SIG-M5 treated with dmso at 0.1 percent for 504 hours (cell line): ENCODE measurements at regions not wholly inside any gene's neighbourhood (a gene's known extent, or its start where the extent isn't known, plus 50 kb on each side); places are given as distances from the start of the nearest gene placed in this dataset.
A peak's percentile ranks its signal among the peaks of the same experiment; 100 is the strongest.

Experiments
- DNase-seq: peaks from one replicate; lab custom pipeline; 2025; ENCODE audit not compliant: unreplicated experiment; lab: John Stamatoyannopoulos, UW

- peak; percentile 5 for DNase-seq
Measured at GRCh38 chr18:57243624-57244179, 96.8 kb downstream of the BOD1L2 start.

- peak; percentile 4 for DNase-seq
Measured at GRCh38 chr18:57249179-57249578, 102.3 kb downstream of the BOD1L2 start.

GRCh38 chr18:57249883-57250282 is 102.5 kb upstream of the ST8SIA3 start:
- no peak for DNase-seq

GRCh38 chr18:57251747-57252146 is 100.6 kb upstream of the ST8SIA3 start:
- no peak for DNase-seq

GRCh38 chr18:57253903-57254302 is 98.5 kb upstream of the ST8SIA3 start:
- no peak for DNase-seq

- DNase-seq, result no peak
Measured at GRCh38 chr18:57258131-57258777, 94.1 kb upstream of the ST8SIA3 start.

GRCh38 chr18:57267368-57267925 is 84.9 kb upstream of the ST8SIA3 start:
- DNase-seq, result no peak

GRCh38 chr18:57269756-57270155 is 82.6 kb upstream of the ST8SIA3 start:
- no peak for DNase-seq

GRCh38 chr18:57270156-57270555 is 82.2 kb upstream of the ST8SIA3 start:
- DNase-seq, result no peak

- DNase-seq, result no peak
Measured at GRCh38 chr18:57273194-57273593, 79.2 kb upstream of the ST8SIA3 start.

GRCh38 chr18:57275111-57275510 is 77.2 kb upstream of the ST8SIA3 start:
- no peak for DNase-seq

GRCh38 chr18:57276829-57277228 is 75.5 kb upstream of the ST8SIA3 start:
- no peak for DNase-seq

- no peak for DNase-seq
Measured at GRCh38 chr18:57278933-57279332, 73.4 kb upstream of the ST8SIA3 start.

- no peak for DNase-seq
Measured at GRCh38 chr18:57281519-57281918, 70.8 kb upstream of the ST8SIA3 start.

- no peak for DNase-seq
Measured at GRCh38 chr18:57286949-57287348, 65.4 kb upstream of the ST8SIA3 start.

- no peak for DNase-seq
Measured at GRCh38 chr18:57287766-57288165, 64.6 kb upstream of the ST8SIA3 start.

- DNase-seq, result no peak
Measured at GRCh38 chr18:57294547-57294946, 57.8 kb upstream of the ST8SIA3 start.

- no peak for DNase-seq
Measured at GRCh38 chr18:57296336-57296735, 56.0 kb upstream of the ST8SIA3 start.

- DNase-seq, result no peak
Measured at GRCh38 chr18:57297306-57297705, 55.1 kb upstream of the ST8SIA3 start.

GRCh38 chr18:57299931-57300330 is 52.4 kb upstream of the ST8SIA3 start:
- no peak for DNase-seq

GRCh38 chr18:57301573-57302559 is 50.5 kb upstream of the ST8SIA3 start:
- no peak for DNase-seq
